ENCODE measurements at regions not wholly inside any gene's neighbourhood (a gene's known extent, or its start where the extent isn't known, plus 50 kb on each side); places are given as distances from the start of the nearest gene placed in this dataset.

GRCh38 chr21:43291347-43291950 lies 122.6 kb downstream of the CRYAA start:
- TF ChIP-seq CTCF (IDR thresholded peaks at IDR 0.05) (no peak), EZH2 (IDR thresholded peaks at IDR 0.05; ENCODE audit: borderline replicate concordance, insufficient read depth, low read depth, low read length, poor library complexity, severe bottlenecking) (no peak)

Measured in B cell (primary cell).